H9 (cell line): ENCODE measurements at regions not wholly inside any gene's neighbourhood (a gene's known extent, or its start where the extent isn't known, plus 50 kb on each side); places are given as distances from the start of the nearest gene placed in this dataset.

Experiments
- DNase-seq: peaks from one replicate; pipeline ENCODE4 v3.0.0-alpha.2; 2017
- H2AFZ ChIP-seq: one replicate; pipeline ENCODE4 v1.6.1; 2013; ENCODE audit warnings: mild to moderate bottlenecking, low read length, control low read depth, moderate library complexity
- H2AK5ac ChIP-seq: 2 replicates; pipeline ENCODE4 v1.6.1; 2013; ENCODE audit warnings: low read length, control low read depth, mixed read lengths; ENCODE audit not compliant: insufficient read length
- H2BK120ac ChIP-seq: one replicate; pipeline ENCODE4 v1.6.1; 2013; ENCODE audit warnings: low read depth, mild to moderate bottlenecking, low read length, control low read depth, inconsistent platforms; ENCODE audit not compliant: poor library complexity, severe bottlenecking
- H2BK12ac ChIP-seq: 2 replicates; pipeline ENCODE4 v1.6.1; 2013; ENCODE audit warnings: low read length, control low read depth, mixed read lengths, low read depth; ENCODE audit not compliant: insufficient read length
- H2BK15ac ChIP-seq: 2 replicates; pipeline ENCODE4 v1.6.1; 2013; ENCODE audit warnings: low read depth, low read length, control low read depth
- H2BK20ac ChIP-seq: one replicate; pipeline ENCODE4 v1.6.1; 2013; ENCODE audit warnings: low read depth, mild to moderate bottlenecking, low read length, control low read depth, inconsistent platforms; ENCODE audit not compliant: poor library complexity, severe bottlenecking
- H2BK5ac ChIP-seq: 2 replicates; pipeline ENCODE4 v1.6.1; 2013; ENCODE audit warnings: low read length, control low read depth, mixed read lengths; ENCODE audit not compliant: insufficient read length
- H3K14ac ChIP-seq: 2 replicates; pipeline ENCODE4 v1.6.1; 2013; ENCODE audit warnings: low read length, control low read depth; ENCODE audit not compliant: insufficient read depth
- H3K18ac ChIP-seq: 2 replicates; pipeline ENCODE4 v1.6.1; 2013; ENCODE audit warnings: low read depth, mild to moderate bottlenecking, mixed read lengths, low read length, control low read depth; ENCODE audit not compliant: insufficient read length
- H3K23ac ChIP-seq: 2 replicates; pipeline ENCODE4 v1.6.1; 2013; ENCODE audit warnings: low read length, control low read depth, mixed read lengths, low read depth; ENCODE audit not compliant: insufficient read length
- H3K23me2 ChIP-seq: 2 replicates; pipeline ENCODE4 v1.6.1; 2013; ENCODE audit warnings: low read depth, mild to moderate bottlenecking, mixed read lengths, low read length, control low read depth; ENCODE audit not compliant: insufficient read length, poor library complexity, severe bottlenecking
- H3K27ac ChIP-seq: 2 replicates; pipeline ENCODE4 v1.5.1; 2013; ENCODE audit warnings: low read length, control low read depth, mixed read lengths, low read depth; ENCODE audit not compliant: insufficient read length
- H3K27me3 ChIP-seq: 2 replicates; pipeline ENCODE4 v1.6.1; 2013; ENCODE audit warnings: low read length, control low read depth, inconsistent platforms; ENCODE audit not compliant: insufficient read depth
- H3K4ac ChIP-seq: 2 replicates; pipeline ENCODE4 v1.6.1; 2013; ENCODE audit warnings: low read depth, mild to moderate bottlenecking, control low read depth, inconsistent platforms, low read length, moderate library complexity
- H3K4me1 ChIP-seq: 2 replicates; pipeline ENCODE4 v1.6.1; 2013; ENCODE audit warnings: low read length, control low read depth, inconsistent platforms; ENCODE audit not compliant: insufficient read depth
- H3K4me2 ChIP-seq: 2 replicates; pipeline ENCODE4 v1.6.1; 2013; ENCODE audit warnings: low read length, control low read depth, mixed read lengths; ENCODE audit not compliant: insufficient read length, insufficient read depth
- H3K56ac ChIP-seq: 2 replicates; pipeline ENCODE4 v1.6.1; 2013; ENCODE audit warnings: low read depth, mild to moderate bottlenecking, mixed read lengths, low read length, control low read depth; ENCODE audit not compliant: insufficient read length
- H3K79me1 ChIP-seq: 2 replicates; pipeline ENCODE4 v1.6.1; 2013; ENCODE audit warnings: low read depth, mild to moderate bottlenecking, moderate library complexity, low read length, control low read depth, inconsistent platforms; ENCODE audit not compliant: insufficient read depth, poor library complexity, severe bottlenecking
- H3K79me2 ChIP-seq: 2 replicates; pipeline ENCODE4 v1.6.1; 2013; ENCODE audit warnings: low read length, control low read depth, inconsistent platforms; ENCODE audit not compliant: insufficient read depth
- H3K9ac ChIP-seq: 2 replicates; pipeline ENCODE4 v1.6.1; 2013; ENCODE audit warnings: low read length, control low read depth, mixed read lengths; ENCODE audit not compliant: insufficient read length; ENCODE audit errors: extremely low read depth
- H3K9me3 ChIP-seq: one replicate; pipeline ENCODE4 v1.6.1; 2013; ENCODE audit warnings: low read depth, low read length, inconsistent platforms; ENCODE audit not compliant: control insufficient read depth
- H3T11ph ChIP-seq: one replicate; pipeline ENCODE4 v1.6.1; 2013; ENCODE audit warnings: mild to moderate bottlenecking, low read length, control low read depth, inconsistent platforms
- H4K20me1 ChIP-seq: one replicate; pipeline ENCODE4 v1.6.1; 2013; ENCODE audit not compliant: control insufficient read depth, insufficient read length, insufficient read depth
- H4K5ac ChIP-seq: 2 replicates; pipeline ENCODE4 v1.6.1; 2013; ENCODE audit warnings: low read depth, mild to moderate bottlenecking, mixed read lengths, low read length, control low read depth; ENCODE audit not compliant: insufficient read length
- H4K8ac ChIP-seq: replicated peaks from 2 replicates; pipeline ENCODE4 v1.6.1; 2013; ENCODE audit warnings: low read length, control low read depth, mixed read lengths, low read depth; ENCODE audit not compliant: insufficient read length
- H4K91ac ChIP-seq: 2 replicates; pipeline ENCODE4 v1.6.1; 2013; ENCODE audit warnings: low read depth, mild to moderate bottlenecking, moderate library complexity, mixed read lengths, low read length, control low read depth; ENCODE audit not compliant: insufficient read length
- H3K27ac Mint-ChIP-seq, 3 experiments: 2 replicates in 2 of 3; 3 replicates in 1 of 3; pipeline ENCODE4 v1.8.0; 2020 to 2021; ENCODE audit warnings: mixed read lengths in 3 of 3, mild to moderate bottlenecking in 1 of 3, moderate library complexity in 1 of 3
- H3K27me3 Mint-ChIP-seq: 2 replicates; pipeline ENCODE4 v1.8.0; 2021; ENCODE audit warnings: low read depth, mild to moderate bottlenecking, moderate library complexity, mixed read lengths
- H3K36me3 Mint-ChIP-seq, 3 experiments: 2 replicates in 2 of 3; 3 replicates in 1 of 3; pipeline ENCODE4 v1.8.0; 2020 to 2021; ENCODE audit warnings: low read depth in 3 of 3, mixed read lengths in 3 of 3; ENCODE audit not compliant: insufficient read depth in 1 of 3
- H3K4me1 Mint-ChIP-seq, 2 experiments: 2 replicates each; pipeline ENCODE4 v1.8.0; 2020; ENCODE audit warnings: mixed read lengths in 2 of 2
- H3K4me3 Mint-ChIP-seq, 2 experiments: 2 replicates in 1 of 2; 3 replicates in 1 of 2; pipeline ENCODE4 v1.8.0; 2020 to 2021; ENCODE audit warnings: mild to moderate bottlenecking in 2 of 2, mixed read lengths in 2 of 2, moderate library complexity in 1 of 2
- H3K9me3 Mint-ChIP-seq, 2 experiments: 2 replicates in 1 of 2; 3 replicates in 1 of 2; pipeline ENCODE4 v1.8.0; 2020; ENCODE audit warnings: mild to moderate bottlenecking in 2 of 2, mixed read lengths in 2 of 2, moderate library complexity in 1 of 2
- TF ChIP-seq, protein P1 (sequence below): fragments of 200-600 bp; sonication (generic); conservative IDR thresholded peaks from 3 replicates; pipeline ENCODE4 v1.8.0; 2021; ENCODE audit warnings: antibody characterized with exemption, mild to moderate bottlenecking

GRCh38 chr5:145324767-145325479 is 510.2 kb downstream of the PRELID2 start:
- no peak overlapping the region for H3K4ac ChIP-seq
- no peaks in the 10 kb centered on the region for H3K27me3 ChIP-seq
- TF ChIP-seq, protein P1, sequence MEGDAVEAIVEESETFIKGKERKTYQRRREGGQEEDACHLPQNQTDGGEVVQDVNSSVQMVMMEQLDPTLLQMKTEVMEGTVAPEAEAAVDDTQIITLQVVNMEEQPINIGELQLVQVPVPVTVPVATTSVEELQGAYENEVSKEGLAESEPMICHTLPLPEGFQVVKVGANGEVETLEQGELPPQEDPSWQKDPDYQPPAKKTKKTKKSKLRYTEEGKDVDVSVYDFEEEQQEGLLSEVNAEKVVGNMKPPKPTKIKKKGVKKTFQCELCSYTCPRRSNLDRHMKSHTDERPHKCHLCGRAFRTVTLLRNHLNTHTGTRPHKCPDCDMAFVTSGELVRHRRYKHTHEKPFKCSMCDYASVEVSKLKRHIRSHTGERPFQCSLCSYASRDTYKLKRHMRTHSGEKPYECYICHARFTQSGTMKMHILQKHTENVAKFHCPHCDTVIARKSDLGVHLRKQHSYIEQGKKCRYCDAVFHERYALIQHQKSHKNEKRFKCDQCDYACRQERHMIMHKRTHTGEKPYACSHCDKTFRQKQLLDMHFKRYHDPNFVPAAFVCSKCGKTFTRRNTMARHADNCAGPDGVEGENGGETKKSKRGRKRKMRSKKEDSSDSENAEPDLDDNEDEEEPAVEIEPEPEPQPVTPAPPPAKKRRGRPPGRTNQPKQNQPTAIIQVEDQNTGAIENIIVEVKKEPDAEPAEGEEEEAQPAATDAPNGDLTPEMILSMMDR: no peak
- no peak overlapping the region for H4K5ac ChIP-seq
- no peaks in the 10 kb centered on the region for H3K79me1 ChIP-seq
- no peak overlapping the region for H2BK12ac ChIP-seq
- H3K4me2 ChIP-seq: no peak overlapping the region
- no peak overlapping the region for H2AK5ac ChIP-seq
- H2BK5ac ChIP-seq: no peak overlapping the region
- no peak overlapping the region for H2BK20ac ChIP-seq
- no peak overlapping the region for H3K4me3 Mint-ChIP-seq
- H2BK15ac ChIP-seq: no peak overlapping the region
- no peak overlapping the region for H3K27ac Mint-ChIP-seq
- no peak overlapping the region for H4K91ac ChIP-seq
- no peak overlapping the region for H3K23ac ChIP-seq
- H3T11ph ChIP-seq: no peak overlapping the region
- no peak overlapping the region for H2AFZ ChIP-seq
- H3K4me1 ChIP-seq: no peaks in the 10 kb centered on the region
- no peak for DNase-seq
- H3K36me3 Mint-ChIP-seq: peaks cover 0 to 2% (median 0%) of the 10 kb centered on the region in 3 experiments; a peak in 1 of 7 replicates
- no peaks in the 10 kb centered on the region for H3K23me2 ChIP-seq
- no peak overlapping the region for H2BK120ac ChIP-seq
- H3K56ac ChIP-seq: no peak overlapping the region
- H3K4me1 Mint-ChIP-seq: no peaks in the 10 kb centered on the region
- H3K14ac ChIP-seq: no peak overlapping the region
- no peaks in the 10 kb centered on the region for H4K20me1 ChIP-seq
- H3K27ac ChIP-seq: no peak overlapping the region
- H4K8ac ChIP-seq: no peak overlapping the region
- H3K79me2 ChIP-seq: no peaks in the 10 kb centered on the region
- no peaks in the 10 kb centered on the region for H3K9me3 ChIP-seq
- no peak overlapping the region for H3K18ac ChIP-seq
- H3K27me3 Mint-ChIP-seq: no peaks in the 10 kb centered on the region
- no peaks in the 10 kb centered on the region for H3K9me3 Mint-ChIP-seq
- H3K9ac ChIP-seq: no peak overlapping the region
